Activated CD8-positive, alpha-beta memory T cell treated with anti-CD3 and anti-CD28 coated beads for 48 hours (primary cell): ENCODE measurements at regions not wholly inside any gene's neighbourhood (a gene's known extent, or its start where the extent isn't known, plus 50 kb on each side); places are given as distances from the start of the nearest gene placed in this dataset.

Source experiments
- DNase-seq, 3 experiments: peaks; one replicate each; pipeline ENCODE4 v3.0.0-alpha.2; 2020; ENCODE audit warnings: low read depth in 2 of 3, low spot score in 2 of 3

- no peak for DNase-seq
Measured at GRCh38 chr2:198712485-198712884, 745.3 kb downstream of the SATB2 start.

GRCh38 chr2:198711484-198711883, 746.3 kb downstream of the SATB2 start:
- DNase-seq, result no peak

- DNase-seq, result no peak
Measured at GRCh38 chr2:198710562-198710961, 747.2 kb downstream of the SATB2 start.

GRCh38 chr2:198706476-198707082, 751.2 kb downstream of the SATB2 start:
- no peak for DNase-seq

- DNase-seq, result no peak
Measured at GRCh38 chr2:198703281-198703680, 754.5 kb downstream of the SATB2 start.

- no peak for DNase-seq
Measured at GRCh38 chr2:198702796-198703195, 754.9 kb downstream of the SATB2 start.

GRCh38 chr2:198701481-198701880, 756.3 kb downstream of the SATB2 start:
- DNase-seq, result no peak

GRCh38 chr2:198700319-198700718, 757.4 kb downstream of the SATB2 start:
- no peak for DNase-seq

- no peak for DNase-seq
Measured at GRCh38 chr2:198698230-198698629, 759.5 kb downstream of the SATB2 start.

- DNase-seq, result no peak
Measured at GRCh38 chr2:198697794-198698193, 759.9 kb downstream of the SATB2 start.

- DNase-seq, result no peak
Measured at GRCh38 chr2:198697218-198697617, 760.5 kb downstream of the SATB2 start.

- DNase-seq, result no peak
Measured at GRCh38 chr2:198695879-198696278, 761.9 kb downstream of the SATB2 start.

GRCh38 chr2:198692907-198693510, 764.7 kb downstream of the SATB2 start:
- DNase-seq, result no peak

GRCh38 chr2:198691236-198691635, 766.5 kb downstream of the SATB2 start:
- DNase-seq, result no peak

- DNase-seq, result no peak
Measured at GRCh38 chr2:198664321-198664720, 793.4 kb downstream of the SATB2 start.

GRCh38 chr2:198662905-198663304, 794.8 kb downstream of the SATB2 start:
- DNase-seq, result no peak

GRCh38 chr2:198660501-198660900, 797.2 kb downstream of the SATB2 start:
- no peak for DNase-seq

- DNase-seq, result no peak
Measured at GRCh38 chr2:198659096-198659870, 798.5 kb downstream of the SATB2 start.

- DNase-seq, result no peak
Measured at GRCh38 chr2:198657512-198658121, 800.1 kb downstream of the SATB2 start.

GRCh38 chr2:198656869-198657268, 800.9 kb downstream of the SATB2 start:
- DNase-seq, result no peak

- no peak for DNase-seq
Measured at GRCh38 chr2:198654646-198655045, 803.1 kb downstream of the SATB2 start.

GRCh38 chr2:198653311-198653710, 804.4 kb downstream of the SATB2 start:
- DNase-seq, result no peak
